ENCODE measurements at regions not wholly inside any gene's neighbourhood (a gene's known extent, or its start where the extent isn't known, plus 50 kb on each side); places are given as distances from the start of the nearest gene placed in this dataset.
"Not testable (repeated sequence)": the region's sequence is repeated elsewhere in the genome, so short reads cannot be mapped to it uniquely, and the experiment has no call there.

GRCh38 chr5:121009058-121009457 is 545.0 kb downstream of the PRR16 start:
- DNase-seq = no peak

- DNase-seq = no peak
Measured at GRCh38 chr5:121018004-121018403, 553.9 kb downstream of the PRR16 start.

GRCh38 chr5:121019106-121019505 is 555.0 kb downstream of the PRR16 start:
- DNase-seq = no peak

- DNase-seq = no peak
Measured at GRCh38 chr5:121019734-121020133, 555.6 kb downstream of the PRR16 start.

- DNase-seq = no peak
Measured at GRCh38 chr5:121021681-121022080, 557.6 kb downstream of the PRR16 start.

GRCh38 chr5:121024416-121025311 is 560.6 kb downstream of the PRR16 start:
- no peak for DNase-seq

- no peak for DNase-seq
Measured at GRCh38 chr5:121025671-121026070, 561.6 kb downstream of the PRR16 start.

- no peak for DNase-seq
Measured at GRCh38 chr5:121027636-121028035, 563.5 kb downstream of the PRR16 start.

GRCh38 chr5:121029536-121030245 is 565.6 kb downstream of the PRR16 start:
- no peak for DNase-seq

GRCh38 chr5:121031491-121031890 is 567.4 kb downstream of the PRR16 start:
- DNase-seq = no peak

- no peak for DNase-seq
Measured at GRCh38 chr5:121033334-121033733, 569.2 kb downstream of the PRR16 start.

- no peak for DNase-seq
Measured at GRCh38 chr5:121038438-121038837, 574.3 kb downstream of the PRR16 start.

- no peak for DNase-seq
Measured at GRCh38 chr5:121049971-121050370, 585.9 kb downstream of the PRR16 start.

- no peak for DNase-seq
Measured at GRCh38 chr5:121053055-121053985, 589.2 kb downstream of the PRR16 start.

GRCh38 chr5:121055586-121055985 is 591.5 kb downstream of the PRR16 start:
- no peak for DNase-seq

GRCh38 chr5:121064241-121064640 is 600.1 kb downstream of the PRR16 start:
- DNase-seq = not testable (repeated sequence)

GRCh38 chr5:121086671-121087070 is 622.6 kb downstream of the PRR16 start:
- no peak for DNase-seq

- no peak for DNase-seq
Measured at GRCh38 chr5:121087560-121087959, 623.5 kb downstream of the PRR16 start.

- no peak for DNase-seq
Measured at GRCh38 chr5:121088341-121088740, 624.2 kb downstream of the PRR16 start.

GRCh38 chr5:121090822-121091221 is 626.7 kb downstream of the PRR16 start:
- DNase-seq = no peak

GRCh38 chr5:121100931-121101330 is 636.8 kb downstream of the PRR16 start:
- DNase-seq = no peak

- no peak for DNase-seq
Measured at GRCh38 chr5:121105921-121106320, 641.8 kb downstream of the PRR16 start.

All from activated CD4-positive, alpha-beta T cell treated with anti-CD3 and anti-CD28 coated beads, Interleukin-2, amount 50 U/mL, for 16 hours (primary cell).